Umbilical cord (tissue), 1 donor: ENCODE measurements at regions not wholly inside any gene's neighbourhood (a gene's known extent, or its start where the extent isn't known, plus 50 kb on each side); places are given as distances from the start of the nearest gene placed in this dataset.

Experiments used
- DNase-seq: peaks from one replicate; pipeline ENCODE4 v3.0.0-alpha.2; 2015; ENCODE audit warnings: low spot score

DNA sequence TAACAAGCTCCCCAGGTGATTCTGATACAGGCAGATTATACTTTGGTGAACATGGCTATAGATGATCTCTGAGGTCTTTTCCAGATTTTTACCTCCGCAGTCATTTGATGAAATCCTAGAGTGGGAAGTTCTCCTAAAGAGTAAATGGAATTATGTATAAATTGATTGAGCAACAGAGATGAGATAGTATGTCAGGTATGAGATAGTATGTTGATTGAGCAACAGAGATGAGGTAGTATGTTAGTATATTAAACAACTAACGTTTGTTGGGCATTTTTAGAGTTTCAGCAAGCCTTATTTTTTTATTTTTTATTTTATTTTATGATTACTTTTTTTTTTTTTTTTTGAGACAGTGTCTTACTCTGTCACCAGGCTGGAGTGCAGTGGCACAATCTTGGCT, 265.0 kb upstream of the SOX2 start:
- no peak for DNase-seq

DNA sequence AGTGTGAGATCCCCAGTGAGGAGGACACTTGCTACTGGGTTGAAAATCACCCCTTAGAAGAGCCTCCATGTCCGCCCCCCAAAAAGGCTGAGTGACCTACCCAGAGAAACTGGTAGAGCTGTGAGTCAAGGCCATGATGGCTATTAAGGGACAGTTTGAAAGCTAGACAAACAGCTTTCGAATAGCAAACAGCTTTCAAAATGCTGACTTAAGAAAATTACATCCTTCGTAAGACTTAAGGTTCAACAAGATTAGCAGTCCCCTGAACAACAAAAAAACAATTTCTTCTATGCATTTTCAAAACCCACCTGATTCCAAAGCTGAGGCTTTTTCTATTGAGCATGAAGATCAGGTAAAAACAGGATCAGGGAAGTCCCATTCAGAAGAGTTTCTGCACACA, 269.7 kb upstream of the SOX2 start:
- DNase-seq: no peak

DNA sequence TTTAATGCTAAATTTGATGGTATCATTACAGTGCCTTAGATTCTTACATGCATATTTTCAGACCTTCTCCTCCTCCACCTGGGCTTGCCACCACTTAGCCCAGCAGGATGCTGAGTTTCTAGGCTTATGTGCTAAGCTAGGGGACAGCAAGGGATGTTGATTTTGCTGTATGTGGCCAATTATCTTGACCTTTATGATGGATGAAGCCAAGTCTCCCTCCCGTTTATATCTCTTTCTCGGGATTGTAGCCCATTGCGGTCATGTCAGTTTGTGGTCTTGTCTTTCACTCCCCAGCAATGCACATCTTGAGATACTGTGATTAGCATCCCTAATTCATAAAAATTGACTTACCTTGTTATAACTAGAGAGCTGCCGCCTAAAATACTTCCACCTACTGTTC, 278.7 kb upstream of the SOX2 start:
- DNase-seq: no peak

DNA sequence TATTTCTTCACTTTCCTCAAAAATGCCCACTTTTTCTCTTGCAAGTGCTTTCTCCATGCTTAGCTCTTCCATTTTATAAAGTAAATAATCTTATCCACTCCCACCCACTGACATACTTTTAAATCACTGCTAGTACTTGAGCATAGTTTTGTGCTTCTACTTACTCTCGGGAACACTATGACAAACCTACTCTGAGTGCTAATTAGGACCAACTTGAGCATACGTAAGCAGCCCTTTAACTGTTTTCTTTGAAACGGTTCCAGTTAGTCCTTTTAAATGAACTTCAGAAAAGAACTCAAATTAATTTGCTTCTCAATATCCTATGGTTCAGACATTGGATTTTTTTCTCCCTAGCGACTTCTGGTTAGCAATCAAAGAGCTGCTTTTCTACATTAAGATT, 280.0 kb upstream of the SOX2 start:
- DNase-seq: no peak

DNA sequence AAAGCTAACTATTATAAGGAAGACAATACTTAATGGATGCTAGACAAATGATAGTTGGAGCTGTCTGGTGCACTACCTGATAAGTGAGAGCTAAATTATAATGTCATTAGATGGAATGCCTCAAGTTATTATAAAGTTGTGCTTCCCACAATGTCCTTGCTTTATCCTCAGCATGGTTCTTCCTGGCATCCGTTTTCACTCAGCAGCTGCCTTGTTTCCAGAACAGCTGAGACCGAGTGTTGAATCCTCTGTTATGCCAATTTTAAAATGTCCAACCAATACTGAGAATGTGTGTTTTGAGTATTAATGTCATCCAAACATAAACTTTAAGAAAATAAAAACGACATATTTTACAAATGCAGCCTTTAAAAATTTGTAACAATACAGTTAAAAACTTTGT, 286.7 kb upstream of the SOX2 start:
- DNase-seq: no peak

DNA sequence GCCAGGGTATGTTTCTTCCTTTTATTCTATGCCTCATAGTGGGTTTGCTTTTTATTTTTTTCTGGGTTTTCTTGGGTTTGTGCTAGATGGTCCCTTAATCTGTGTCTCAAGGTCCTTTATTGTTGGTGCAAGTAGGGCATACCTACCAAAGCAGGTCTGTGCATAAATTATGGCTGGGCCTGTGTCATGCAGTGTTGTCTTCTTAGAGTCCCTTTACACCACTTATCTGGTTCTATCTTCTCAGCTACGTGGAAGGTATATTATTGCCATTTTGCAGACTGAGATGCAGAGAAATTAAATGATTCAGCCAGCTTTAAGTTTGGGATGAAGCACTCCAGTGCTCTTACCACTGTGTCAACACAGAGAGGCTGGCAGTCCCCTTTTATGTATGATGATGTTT, 293.5 kb upstream of the SOX2 start:
- no peak for DNase-seq

DNA sequence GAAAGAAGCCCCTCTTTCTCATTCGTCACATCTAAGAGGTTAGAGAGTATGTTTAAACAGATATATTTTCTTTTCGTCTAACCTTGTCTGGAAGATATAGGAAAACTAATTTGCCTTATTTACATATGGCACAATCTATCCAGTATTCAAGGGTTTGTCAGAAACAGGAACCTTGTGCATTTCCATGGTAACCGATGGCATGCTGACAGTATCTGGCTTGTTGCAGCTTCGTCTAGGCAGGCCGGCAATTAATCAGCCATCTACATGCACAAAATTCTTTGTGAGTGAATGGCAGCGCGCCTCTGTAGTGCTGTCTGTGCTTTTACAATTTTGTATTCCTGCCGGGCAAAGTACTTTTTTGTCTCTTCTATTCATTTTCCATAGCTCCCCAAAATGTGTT, 294.0 kb upstream of the SOX2 start:
- peak; percentile 65 for DNase-seq

DNA sequence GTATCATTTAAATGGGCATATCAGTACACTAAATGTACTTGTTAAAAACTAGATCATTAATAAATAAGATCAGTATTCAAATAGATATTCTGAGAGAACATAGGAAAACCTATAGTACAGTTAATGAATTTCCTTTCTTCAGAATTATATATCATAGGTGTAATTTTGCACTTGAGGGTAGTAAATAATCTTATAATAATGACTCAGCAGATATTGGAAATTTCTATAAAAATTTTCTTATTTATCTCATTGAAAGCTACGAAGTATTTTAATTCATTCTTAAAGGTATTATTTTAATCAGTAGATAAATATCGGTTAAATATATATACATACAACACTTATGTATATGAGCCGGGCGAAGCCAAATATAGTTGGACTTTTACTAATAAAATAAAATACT, 300.9 kb upstream of the SOX2 start:
- no peak for DNase-seq

DNA sequence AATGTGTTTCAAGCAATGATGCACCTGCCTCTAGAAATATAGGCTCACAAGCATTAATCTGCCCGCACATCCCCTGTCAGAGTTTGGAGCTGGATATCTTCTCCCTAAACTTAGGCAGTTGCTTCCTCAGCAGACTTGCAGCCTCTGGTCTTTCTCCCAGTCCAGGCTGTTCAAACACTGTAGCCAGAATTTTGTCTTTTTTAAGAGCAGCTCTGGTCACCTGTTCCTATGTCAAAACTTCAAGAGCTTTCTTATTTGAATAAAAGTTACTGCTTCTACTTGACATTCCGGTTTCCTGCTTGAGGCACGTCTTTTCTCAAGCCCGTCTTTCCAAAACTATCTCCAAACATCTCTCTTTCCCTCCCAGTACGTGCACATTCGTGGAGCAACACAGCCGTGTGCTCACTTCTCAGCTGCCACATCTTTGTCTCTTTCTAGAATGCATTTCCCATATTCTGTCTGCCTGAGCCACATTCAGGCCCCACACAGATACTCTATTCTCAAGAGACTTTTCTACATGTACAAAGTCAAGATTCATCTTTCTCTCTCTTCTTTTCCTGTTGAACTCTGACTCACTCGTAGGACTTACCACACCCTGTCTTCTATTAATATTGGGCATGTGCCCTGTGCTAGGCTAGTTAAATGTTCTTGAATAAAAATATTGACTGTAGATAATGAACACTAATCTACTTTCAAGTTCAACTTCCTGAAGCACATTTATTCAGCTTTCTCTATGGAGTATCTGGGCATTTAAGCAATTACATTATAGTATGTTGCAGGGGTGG, 307.7 kb upstream of the SOX2 start:
- no peak for DNase-seq

DNA sequence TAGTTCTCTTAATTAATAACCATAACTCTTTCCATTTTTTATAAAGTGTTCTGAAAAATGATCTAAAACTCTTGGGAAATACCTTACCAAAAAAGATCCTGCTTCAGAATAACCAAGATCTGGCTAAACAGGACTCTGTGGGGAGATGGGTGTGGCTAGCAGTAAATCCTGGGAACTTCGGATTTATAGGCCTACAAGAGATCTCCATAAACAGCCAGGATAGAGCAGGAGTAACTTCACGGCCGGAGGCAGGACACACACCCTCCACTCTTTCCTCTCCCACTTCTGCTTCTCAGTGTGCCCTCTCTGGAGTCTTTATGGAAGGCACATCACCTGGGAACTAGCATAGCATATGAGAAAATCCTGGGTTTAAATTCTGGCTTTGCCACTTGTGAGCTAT, 309.4 kb upstream of the SOX2 start:
- no peak for DNase-seq

DNA sequence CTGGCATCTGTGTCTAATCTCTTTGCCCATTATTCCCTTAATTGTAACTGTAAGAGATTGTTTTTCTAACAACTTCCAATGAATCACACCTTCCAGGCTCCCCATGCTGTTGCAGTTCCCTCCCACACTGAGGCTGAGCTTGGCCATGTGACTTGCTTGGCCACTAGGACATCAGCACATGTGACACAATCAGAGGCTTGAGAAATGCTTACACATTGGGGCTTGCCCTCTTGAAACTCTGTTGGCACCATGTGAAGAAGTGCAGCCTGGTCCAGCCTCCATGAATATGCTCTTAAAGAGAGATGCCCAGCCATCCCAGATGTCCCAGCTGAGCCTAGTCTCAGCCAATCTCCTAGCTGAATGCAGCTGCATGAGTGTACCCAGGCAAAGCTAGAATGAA, 326.8 kb upstream of the SOX2 start:
- DNase-seq: no peak

DNA sequence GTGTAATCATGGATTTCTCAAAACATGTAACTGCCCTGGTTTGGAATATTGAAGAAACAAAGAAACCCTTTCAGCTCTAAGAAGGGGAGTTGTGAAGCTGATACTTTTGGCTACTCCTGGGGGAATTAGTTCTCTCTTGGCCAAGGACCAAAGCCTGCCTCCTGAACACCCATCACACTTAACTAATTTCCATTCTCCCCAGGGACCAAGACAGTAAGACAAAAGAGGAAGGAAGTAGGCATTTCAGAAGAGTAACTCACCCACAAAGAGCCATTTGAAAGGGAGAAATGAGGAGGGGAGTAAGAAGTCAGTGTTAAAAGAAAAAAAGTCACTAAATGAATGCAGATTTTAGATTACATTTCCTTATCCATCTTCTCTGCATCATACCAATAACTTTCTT, 328.0 kb upstream of the SOX2 start:
- no peak for DNase-seq

DNA sequence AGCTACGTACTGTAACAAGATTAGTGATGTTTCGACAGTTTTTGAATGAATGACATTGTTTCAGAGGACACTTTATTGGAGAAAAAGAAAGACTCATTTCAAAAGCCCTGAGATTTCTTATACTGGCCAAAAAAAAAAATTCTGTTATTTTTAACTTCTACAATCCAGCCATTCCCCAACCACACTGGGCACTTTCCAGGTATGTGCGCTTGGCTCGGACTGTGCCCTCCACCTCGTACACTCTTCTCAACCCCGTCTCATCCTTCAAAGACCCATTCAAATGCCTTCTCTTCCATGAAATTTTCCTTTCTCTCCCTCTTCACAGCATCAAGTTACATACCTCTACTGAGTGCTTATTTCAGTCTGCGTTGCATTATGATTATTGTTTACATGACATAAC, 328.5 kb upstream of the SOX2 start:
- no peak for DNase-seq

DNA sequence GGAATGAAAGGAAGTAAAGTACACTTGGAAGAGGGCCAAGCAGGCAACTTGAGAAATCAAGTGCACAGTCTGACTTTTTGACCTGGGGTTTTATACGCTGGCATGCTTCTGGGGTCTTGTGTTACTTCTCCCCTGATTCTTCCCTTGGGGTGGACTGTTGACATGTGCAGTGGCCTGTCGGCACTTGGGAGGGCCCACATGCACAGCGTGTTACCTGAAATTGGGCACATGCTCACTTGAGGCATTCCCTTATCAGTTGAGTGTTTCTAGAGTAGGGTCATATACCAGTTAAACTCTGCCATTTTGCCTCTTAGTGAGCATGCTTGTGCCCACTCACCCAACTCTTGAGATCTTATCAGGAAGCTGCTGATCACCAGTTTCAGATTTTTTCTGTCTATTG, 329.1 kb upstream of the SOX2 start:
- no peak for DNase-seq

DNA sequence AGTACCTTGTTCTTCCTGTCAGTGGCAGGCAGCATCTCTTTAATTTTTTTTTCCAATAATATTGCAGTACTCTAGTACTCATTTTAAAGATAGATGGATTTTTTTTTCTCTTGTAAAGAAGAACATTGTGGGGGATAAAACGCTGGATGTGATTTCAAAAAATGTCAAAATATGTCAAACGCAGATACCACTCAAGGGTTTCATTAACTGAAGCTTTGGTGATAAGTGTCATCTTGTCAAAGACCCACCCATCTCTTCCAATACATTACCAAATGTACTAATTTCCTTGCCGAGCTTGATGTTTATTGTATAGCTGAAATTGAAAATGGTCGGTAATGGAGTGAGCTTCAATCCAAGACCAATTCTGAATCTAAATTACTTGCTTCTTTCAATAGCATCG, 332.4 kb upstream of the SOX2 start:
- DNase-seq: no peak

DNA sequence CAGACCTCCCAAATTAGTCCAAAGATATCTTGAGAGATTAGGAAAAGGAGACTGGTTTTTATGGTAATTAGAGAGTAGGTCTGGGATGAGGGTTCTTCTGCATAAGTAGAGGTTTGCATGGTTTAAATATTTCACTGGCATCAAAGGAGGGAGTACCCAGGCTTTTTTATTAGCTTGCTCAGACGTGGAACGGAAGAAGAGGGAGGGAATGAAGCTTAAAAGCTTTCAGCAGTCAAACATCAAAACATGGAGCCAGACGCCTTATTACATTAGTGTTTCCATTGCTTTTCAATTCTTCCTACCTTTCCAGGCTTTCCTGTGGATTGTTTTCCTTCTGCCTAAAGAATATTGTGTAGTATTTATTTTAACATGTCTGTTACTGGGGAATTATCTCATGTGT, 342.1 kb upstream of the SOX2 start:
- DNase-seq: no peak

DNA sequence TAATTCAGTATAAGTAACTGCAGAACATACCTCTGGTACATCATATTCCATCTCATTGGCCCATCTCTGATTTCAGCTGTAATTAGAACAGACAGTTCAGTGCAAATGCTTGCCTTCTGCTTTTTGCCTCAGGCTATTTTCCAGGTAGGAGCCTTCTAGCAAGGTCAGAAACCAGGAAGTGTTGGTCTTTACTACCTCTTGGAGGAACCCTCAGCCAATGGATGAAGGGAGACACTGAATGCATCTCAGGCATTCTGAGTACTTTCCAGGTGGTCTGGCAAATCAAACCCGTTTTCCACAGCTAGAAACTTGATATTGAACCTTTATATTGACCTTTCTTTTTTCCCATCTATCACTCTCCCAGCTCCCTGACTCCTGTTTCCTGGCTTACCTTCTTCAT, 348.5 kb upstream of the SOX2 start:
- no peak for DNase-seq

DNA sequence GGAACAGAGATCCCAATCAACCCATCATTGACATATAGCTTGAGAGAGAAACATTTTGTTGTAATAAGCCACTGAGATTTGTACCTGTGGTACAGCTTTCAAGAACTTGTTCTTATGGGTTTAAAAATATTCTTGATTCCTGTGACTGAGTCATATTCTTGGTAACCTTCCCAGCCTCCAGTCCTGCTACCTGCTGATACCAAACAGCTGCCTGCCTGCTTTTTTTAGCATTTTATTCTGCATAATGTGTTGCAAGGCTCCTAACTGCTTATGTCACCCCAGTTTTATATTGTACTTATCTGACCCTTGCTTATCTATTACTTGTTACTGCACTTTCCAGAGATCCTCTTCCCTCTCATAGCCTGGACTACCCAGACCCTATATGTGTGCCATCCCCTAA, 349.3 kb upstream of the SOX2 start:
- no peak for DNase-seq

DNA sequence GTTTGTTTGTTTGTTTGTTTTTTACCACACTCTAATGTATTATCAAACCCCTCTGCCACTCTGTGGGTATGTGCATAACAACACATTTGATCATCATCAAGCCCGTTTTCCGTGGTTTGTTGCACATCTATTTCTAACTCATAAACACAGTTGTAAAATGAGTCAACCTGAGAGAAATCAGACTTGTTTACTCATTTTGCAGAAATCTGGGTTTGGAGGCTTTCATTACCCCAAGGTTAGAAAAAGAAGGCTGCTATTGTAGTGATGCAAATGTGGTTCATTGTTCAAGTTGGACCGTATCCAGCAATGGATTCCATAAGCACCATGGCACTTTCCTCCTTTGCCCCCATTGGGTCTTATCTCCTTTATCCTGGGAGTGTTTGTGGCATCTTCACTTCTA, 353.2 kb upstream of the SOX2 start:
- no peak for DNase-seq

DNA sequence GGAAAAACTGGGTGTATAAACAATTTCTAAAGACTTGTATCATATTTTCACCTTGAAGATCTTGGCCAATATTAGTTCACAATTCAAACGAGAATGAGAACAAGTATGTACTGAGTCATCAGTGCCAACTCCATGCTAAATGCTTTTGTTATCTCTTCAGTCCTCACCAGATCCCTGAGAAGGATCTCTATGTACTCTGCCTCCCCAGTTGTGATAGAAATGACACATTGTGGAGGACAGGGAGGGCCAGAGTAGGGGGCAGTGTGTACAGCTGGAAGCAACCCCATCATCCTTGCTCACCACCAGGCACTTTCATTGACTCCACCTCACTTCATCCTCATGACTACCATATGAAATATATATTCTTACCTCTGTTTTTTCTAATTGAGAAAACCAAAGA, 353.7 kb upstream of the SOX2 start:
- no peak for DNase-seq

DNA sequence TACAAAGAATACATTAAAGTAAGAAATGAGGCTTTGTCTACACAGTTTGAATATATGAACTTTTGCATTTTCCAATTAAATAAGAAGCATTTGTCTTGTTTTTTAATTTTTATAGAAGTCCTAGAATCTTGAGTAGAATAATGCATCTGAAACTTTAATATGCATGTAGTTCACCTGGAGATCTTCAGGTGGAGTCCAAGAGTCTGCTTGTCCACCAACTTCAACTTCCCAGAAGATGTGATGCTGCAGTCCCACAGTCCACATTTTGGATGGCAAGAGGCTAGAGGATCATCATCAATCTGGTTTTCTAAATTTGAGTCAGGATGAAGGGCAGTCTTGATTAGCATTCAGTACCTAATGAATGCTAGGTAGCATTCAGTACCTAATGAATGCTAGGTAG, 357.6 kb upstream of the SOX2 start:
- no peak for DNase-seq

DNA sequence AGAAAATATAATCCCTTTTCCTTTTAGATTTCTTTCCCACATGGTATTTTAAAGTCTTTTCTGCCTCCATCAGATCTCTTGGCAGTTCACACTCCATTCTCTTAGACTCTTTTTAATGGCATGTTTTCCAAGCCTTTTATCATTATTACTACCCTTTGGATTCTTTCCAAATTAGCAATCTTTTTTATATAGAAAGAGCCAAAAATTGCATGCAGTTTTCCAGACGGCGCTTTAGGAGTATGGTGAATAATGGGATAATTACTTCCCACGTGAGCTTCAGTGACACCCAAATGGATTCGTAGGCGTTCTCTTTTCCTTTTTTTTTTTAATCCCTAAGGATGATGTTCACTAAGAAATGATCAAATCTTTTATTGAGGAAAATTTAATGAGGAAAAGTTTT, 354.8 kb upstream of the DNAJC19 start:
- no peak for DNase-seq

DNA sequence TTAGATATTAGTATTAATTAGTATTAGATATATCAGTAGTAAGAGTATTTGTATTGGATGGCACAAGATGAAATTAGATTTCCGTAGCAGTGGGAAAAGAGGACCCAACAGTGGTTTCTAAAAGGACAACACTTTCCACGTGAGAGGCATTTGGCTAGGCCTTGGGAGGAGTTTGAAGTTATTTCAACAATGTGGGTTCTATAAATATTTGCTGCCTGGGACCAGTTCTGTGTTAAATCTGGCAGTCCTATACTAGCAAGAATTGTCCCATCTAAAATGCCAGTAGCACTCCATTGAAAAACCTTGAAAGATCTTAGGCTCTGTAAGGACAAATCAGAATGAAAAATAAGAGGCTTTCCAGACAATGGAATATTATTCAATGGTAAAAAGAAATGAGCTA, 347.1 kb upstream of the DNAJC19 start:
- no peak for DNase-seq

DNA sequence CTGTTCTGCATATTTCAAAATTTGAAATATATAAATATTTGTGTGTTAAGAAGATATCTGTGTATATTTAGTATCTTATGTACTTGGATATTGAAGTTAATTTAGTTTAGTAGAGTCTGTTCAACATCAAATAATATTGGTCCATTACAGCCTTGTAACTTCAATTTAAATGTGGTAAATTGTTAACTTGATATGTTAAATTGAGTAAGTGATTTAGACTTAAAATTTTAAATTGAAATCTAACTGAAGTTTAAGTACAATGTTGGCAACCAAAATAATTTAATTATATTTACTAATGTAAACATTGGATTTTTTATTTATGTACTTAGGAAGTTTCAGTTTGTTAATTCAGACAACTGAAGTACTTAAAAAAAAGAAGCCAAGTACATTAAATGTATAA, 343.9 kb upstream of the DNAJC19 start:
- no peak for DNase-seq
